CD4-positive, alpha-beta T cell treated with Interleukin-21 for 1 hour (primary cell): ENCODE measurements at regions not wholly inside any gene's neighbourhood (a gene's known extent, or its start where the extent isn't known, plus 50 kb on each side); places are given as distances from the start of the nearest gene placed in this dataset.
"Not testable (repeated sequence)": the region's sequence is repeated elsewhere in the genome, so short reads cannot be mapped to it uniquely, and the experiment has no call there.

Source experiments
- DNase-seq: peaks from one replicate; pipeline ENCODE4 v3.0.0-alpha.2; 2020

- DNase-seq: no peak
Measured at GRCh38 chr2:236375973-236376476, 111.8 kb upstream of the ASB18 start.

DNA sequence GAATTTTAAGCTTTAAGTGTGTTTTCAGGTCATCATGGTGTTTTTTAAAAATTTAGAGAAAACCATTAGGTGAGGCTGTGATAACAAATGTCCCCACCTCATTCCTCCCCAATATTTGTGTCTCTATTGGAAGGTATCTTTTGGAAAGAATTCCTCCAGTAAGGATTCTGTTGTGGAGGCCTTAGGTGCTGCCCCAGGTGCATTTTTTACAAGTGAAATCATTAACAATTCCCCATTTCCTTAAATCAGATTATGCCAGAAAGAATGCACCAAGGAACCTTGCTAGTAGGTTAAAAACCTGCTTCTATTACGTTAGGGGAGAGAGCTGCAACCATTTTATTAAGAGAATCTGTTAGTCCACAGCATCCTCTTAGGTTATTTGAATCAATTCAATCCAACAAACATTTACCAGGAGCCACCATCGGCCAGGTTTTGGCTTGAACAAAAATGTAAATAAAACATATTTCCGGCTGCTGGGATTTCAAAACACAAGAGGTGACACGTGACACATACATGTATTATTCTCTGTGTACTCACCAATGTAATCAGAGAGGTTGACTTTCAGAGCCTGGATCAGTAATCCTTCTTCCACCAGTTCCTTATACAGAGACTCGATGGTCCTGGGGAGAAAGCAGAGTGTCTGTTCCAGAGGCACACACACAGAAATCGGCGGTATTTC is 112.5 kb upstream of the ASB18 start:
- no peak for DNase-seq

DNA sequence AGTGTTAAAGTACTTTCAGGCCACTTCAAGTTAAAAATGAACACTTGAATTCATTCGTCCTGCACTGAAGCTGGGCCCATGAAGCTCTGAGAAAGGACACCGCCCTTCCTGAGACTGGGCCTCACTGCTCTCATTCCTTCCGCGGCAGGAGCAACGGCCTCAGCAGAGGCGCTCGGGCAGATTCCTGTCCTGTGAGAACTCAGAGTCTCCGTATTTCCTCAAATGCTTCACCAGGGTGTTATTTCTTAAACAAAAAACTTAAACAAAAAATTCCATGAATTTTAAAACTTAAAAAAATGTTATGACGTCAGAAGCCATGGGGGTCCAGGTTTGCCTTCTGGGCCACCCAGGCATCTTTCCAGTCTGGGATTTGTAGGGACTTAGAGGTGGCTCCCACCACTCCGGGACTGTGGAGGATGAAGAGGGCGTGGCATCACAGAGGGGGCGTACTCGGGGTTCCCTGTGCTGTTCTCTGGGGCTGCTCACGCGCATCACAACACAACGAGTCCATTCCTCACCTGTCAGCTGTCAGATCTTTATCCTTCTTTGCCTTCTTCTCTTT is 115.9 kb upstream of the ASB18 start:
- no peak for DNase-seq

- not testable (repeated sequence) for DNase-seq
Measured at GRCh38 chr2:236381253-236381652, 117.0 kb upstream of the ASB18 start.

GRCh38 chr2:236389284-236390216 is 125.3 kb upstream of the ASB18 start:
- not testable (repeated sequence) for DNase-seq

GRCh38 chr2:236393101-236393500 is 128.9 kb upstream of the ASB18 start:
- DNase-seq: no peak

- no peak for DNase-seq
Measured at GRCh38 chr2:236393581-236393980, 129.4 kb upstream of the ASB18 start.

GRCh38 chr2:236394571-236394970 is 130.4 kb upstream of the ASB18 start:
- no peak for DNase-seq

DNA sequence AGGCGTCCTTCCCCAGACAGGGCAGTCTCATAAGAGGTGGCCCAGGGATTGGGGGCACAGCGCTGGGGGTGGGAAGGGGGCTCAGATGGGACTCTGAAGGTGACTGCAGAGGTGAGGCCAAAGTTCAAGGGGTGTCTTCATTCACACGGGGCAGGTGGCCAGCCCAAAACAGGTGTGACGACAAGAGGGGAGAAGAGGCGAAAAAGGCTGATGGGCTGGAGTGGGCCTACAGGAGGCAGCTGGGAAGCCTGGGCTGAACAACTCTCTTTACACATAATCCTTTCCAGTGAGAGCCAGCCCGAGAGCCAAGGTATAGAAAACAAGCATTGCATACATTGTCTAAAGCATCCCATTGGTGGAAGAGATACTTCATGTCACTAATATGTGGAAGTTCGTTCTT is 130.9 kb upstream of the ASB18 start:
- DNase-seq: no peak

DNA sequence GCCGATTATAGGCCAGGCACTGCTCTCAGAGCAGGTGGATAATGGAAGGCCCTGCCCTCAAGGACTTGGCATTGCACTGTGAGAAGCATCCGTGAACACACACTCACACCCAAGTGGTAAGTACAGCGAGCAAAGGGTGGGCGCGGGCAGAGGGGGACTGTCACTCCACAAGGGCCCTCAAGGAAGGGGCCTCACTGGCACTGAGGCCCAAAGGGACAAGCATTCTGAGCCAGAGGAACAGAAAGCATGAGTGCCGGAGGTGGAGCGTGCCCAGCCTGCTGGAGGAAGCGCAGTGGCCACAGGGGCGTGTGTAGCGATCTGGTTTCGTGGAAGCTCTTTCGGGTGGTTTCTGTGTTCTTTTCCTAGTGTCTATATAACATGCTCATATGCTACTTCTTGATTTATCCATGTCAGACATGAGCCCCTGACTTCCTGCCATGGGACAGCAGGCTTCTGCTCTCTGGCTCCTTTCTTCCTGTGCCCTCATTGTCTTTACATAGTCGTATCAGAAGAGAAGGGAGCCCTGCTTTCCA is 132.7 kb upstream of the ASB18 start:
- DNase-seq: no peak

- DNase-seq: no peak
Measured at GRCh38 chr2:236397681-236398080, 133.5 kb upstream of the ASB18 start.

DNA sequence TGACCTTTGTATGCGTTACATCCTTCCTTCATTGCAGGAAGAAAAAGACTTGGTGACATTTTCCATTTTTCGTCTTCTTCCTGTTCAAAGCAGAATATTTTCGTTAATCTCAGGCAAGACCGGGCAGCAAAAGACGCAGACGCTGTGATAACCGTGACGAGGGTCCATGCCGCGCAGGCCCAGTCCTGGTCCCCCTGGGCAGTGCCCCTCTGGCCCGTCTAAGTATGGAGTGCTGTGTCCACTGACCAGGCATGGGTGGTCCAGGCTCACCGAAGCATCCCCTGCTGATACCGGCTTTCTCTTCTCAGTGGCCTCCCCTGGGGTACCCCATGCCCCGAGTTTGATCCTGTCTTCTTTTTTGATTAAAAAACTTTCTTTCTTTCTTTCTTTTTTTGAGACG is 135.2 kb upstream of the ASB18 start:
- no peak for DNase-seq

GRCh38 chr2:236400046-236400574 is 135.9 kb upstream of the ASB18 start:
- DNase-seq: no peak

DNA sequence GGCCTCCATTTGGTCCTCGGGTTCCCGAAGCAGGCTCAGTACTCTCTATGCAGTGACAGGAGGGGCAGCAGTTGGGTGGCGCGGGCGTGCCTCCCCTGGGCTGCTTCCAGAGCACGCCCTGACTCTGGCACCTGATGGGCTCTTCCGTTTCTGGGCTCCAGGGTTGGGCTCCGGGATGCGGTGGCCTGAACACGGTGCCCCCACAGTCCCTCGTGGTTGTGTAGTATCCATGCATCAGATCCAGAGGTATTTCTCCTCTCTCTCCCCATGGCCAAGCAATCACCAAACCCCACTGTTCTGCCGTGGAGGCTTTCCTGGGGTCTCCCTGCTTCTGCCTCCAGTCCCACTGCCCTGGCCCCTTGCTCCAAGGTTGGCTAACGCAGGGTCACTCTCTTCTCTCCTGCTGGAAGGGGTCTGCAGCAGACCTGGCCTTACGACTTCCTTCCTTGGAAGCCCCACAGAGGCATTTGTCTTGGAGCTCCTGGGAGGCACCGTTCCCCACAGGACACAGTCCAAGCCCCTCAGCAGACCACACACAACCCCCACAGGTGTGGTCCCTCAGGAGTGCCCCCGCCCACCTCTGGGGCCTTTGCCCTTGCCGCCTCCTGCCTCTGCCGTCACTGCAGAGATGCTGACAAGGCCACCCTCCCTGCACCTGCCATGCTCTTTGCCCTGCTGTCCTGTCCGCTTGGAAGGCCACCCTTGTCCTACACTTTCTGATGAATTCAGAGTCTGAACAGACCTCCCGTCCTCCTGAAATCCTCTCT is 136.6 kb upstream of the ASB18 start:
- DNase-seq: no peak

DNA sequence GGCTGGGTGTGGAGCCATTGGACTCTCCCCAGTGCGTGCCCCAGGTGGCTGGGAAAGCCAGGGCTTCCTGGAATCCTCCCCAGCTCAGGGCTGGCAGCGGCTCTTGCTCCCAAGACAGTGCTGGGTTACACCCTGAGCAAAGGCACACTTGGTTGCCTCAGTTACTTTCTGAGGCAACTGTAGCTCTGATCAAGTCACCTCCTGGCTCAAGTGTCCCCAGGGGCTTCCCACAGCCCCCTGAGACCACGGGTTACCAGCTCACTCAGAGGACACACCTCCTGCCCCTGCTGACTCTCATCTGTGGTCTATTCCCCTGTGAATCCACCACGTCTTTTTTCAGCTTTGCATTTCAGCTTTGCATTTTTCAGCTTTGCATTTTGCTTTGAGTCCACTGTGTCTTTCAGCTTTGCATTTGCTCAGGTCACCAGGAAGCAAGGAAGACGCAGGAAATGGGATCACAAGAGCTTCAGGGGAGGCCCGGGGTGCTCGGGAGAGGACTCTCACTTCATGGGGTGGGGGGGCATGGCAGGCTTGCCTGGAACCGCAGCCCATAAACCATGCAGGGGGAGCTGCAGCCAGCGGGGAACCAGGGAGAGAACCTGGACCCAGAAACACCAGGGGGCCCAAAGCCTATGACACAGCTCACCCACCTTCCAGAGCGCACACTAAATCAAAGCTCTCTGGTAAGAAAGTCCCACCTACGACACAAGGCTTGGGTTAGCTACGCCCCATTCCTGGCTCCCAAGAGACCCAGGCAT is 138.0 kb upstream of the ASB18 start:
- no peak for DNase-seq

- no peak for DNase-seq
Measured at GRCh38 chr2:236403125-236403524, 138.9 kb upstream of the ASB18 start.

- no peak for DNase-seq
Measured at GRCh38 chr2:236403811-236404210, 139.6 kb upstream of the ASB18 start.

GRCh38 chr2:236404346-236404745 is 140.1 kb upstream of the ASB18 start:
- DNase-seq: no peak

- DNase-seq: no peak
Measured at GRCh38 chr2:236405357-236405756, 141.2 kb upstream of the ASB18 start.

DNA sequence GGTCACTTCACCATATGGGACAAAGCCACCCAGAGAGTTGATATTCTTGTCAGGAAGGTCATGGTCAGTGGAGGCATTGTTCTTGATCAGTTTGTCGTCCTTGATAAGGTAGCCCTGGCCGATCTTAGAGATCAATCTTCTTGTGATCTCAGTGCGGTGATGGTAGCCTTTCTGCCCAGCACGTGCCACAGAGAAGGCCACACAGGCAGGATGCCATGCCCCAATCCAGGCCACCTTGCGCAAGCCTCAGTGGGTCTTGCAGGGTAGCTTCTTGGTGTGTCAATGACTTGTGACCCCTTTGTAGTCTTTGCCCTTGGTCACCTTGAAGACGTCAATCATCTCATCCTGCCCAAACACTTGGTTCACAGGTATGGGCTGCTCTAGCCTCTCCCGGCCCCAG is 143.9 kb upstream of the ASB18 start:
- no peak for DNase-seq

DNA sequence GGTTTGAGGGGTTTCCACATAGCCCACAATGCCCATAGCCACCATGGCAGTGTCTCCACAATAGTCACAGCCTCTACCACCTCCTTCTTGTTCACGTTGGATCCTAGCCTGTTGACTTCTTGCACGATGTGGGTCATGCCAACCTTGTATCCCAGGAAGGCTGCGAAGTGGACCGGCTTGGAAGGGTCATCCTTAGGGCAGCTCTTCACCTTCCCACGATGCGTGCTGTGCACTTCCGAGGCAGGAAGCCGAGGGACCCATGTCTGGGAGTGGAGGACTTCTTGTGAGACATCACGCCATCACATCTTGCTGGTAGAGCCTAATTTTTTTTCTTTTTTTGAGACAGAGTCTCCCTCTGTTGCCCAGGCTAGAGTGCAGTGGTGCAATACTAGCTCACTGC is 144.6 kb upstream of the ASB18 start:
- DNase-seq: no peak
